ENCODE measurements at regions not wholly inside any gene's neighbourhood (a gene's known extent, or its start where the extent isn't known, plus 50 kb on each side); places are given as distances from the start of the nearest gene placed in this dataset.

DNA sequence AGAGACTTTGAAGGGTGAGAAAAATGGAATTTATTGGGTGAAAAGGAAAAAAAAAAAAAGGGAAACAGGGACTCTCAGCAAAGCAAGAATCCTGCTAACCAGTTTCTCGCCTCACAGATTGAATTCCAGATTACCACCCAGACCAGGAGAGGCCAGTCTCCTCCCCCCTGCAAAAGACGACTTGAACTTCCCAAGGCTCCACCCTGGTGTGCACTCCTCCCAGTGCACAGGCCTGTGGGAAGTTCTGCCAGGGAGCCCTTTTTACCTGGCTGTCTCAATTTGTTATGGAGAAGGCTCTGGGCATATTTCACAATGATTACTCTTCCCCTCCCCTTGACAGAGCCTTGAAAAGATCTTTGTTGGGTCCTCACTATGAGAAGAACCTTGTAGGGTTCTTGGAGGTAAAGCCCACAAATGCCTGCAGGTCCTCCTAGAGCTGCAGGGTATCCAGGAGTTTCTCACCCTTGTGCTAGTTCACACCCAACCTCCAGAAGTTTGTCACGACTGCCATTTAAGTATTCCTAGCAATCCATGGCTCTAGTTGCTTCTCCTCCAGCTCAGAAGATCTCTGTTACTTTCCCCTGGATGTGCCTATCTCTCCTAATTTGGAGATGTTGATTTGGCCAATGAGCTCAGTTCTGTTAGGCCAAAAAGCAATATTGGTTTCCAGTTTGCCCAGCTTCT is 229.8 kb upstream of the TMTC4 start:
- Histone ChIP-seq H3K36me3 (ENCODE audit: control insufficient read depth, insufficient read depth, low read length) (no peaks in the 10 kb centered on the region), H3K27ac (ENCODE audit: extremely low read depth, low read depth, low read length) (no peak overlapping the region), H2AFZ (ENCODE audit: low read depth, low read length) (no peak overlapping the region), H3K9me1 (ENCODE audit: control insufficient read depth, insufficient read depth, low read length) (no peaks in the 10 kb centered on the region), H3K4me3 (no peak overlapping the region), H3K27me3 (ENCODE audit: control insufficient read depth in 2 of 2, insufficient read depth in 2 of 2, low read length in 2 of 2) (no peaks in the 10 kb centered on the region), H3K9ac (ENCODE audit: insufficient read depth in 1 of 2, low read depth in 2 of 2, low read length in 2 of 2) (no peak overlapping the region), H3K4me2 (ENCODE audit: insufficient read depth, low read length) (no peak overlapping the region), H3K9me3 (replicated peaks; ENCODE audit: control insufficient read depth, insufficient read depth, low read depth, low read length) (no peaks in the 10 kb centered on the region), H3K4me1 (replicated peaks in 1 of 2; ENCODE audit: control insufficient read depth in 2 of 2, insufficient read depth in 2 of 2, low read length in 2 of 2) (no peaks in the 10 kb centered on the region), H4K20me1 (replicated peaks; ENCODE audit: control insufficient read depth, insufficient read depth, low read length) (no peaks in the 10 kb centered on the region), H3K79me2 (ENCODE audit: control insufficient read depth, insufficient read depth, low read length) (no peaks in the 10 kb centered on the region)
- intact Hi-C loops (cut with micrococcal nuclease) = no loop called here
- BruUV-seq (replicated peaks) = no TSS peak
- FAIRE-seq = no peak
- CTCF ChIA-PET (ENCODE audit: low intra/inter-chr PET ratio) = no interaction called here
- ATAC-seq = no peak
- WGBS (ENCODE audit: insufficient coverage, low coverage, missing lambda C conversion rate) = 0% methylated on average over 3 of the region's 3 CpGs
- POLR2A ChIA-PET = interaction anchor here (0.6 kb wide), 1 partner anchor 10 kb away, joined by 3 read pairs; no protein-coding TSS in a partner anchor
- no peak for DNase-seq (ENCODE audit: extremely low read depth in 1 of 4, low spot score in 3 of 4)
- in situ Hi-C loops (cut with MboI) = no loop called here
- no peak for TF ChIP-seq SUPT5H (IDR thresholded peaks at IDR 0.05)
- TF ChIP-seq KDM5B (IDR thresholded peaks at IDR 0.05; ENCODE audit: insufficient replicate concordance, low read depth, low read length) = no peak
- no peak for TF ChIP-seq FOXA3 (CRISPR knock-in tag; conservative IDR thresholded peaks at IDR 0.05 in 1 of 2, IDR thresholded peaks at IDR 0.05 in 1 of 2)
- no peak for TF ChIP-seq ZNF717 (CRISPR knock-in tag; IDR thresholded peaks at IDR 0.05)
- TF ChIP-seq KLF10 (CRISPR knock-in tag; IDR thresholded peaks at IDR 0.05) = no peak
- TF ChIP-seq, protein P1, sequence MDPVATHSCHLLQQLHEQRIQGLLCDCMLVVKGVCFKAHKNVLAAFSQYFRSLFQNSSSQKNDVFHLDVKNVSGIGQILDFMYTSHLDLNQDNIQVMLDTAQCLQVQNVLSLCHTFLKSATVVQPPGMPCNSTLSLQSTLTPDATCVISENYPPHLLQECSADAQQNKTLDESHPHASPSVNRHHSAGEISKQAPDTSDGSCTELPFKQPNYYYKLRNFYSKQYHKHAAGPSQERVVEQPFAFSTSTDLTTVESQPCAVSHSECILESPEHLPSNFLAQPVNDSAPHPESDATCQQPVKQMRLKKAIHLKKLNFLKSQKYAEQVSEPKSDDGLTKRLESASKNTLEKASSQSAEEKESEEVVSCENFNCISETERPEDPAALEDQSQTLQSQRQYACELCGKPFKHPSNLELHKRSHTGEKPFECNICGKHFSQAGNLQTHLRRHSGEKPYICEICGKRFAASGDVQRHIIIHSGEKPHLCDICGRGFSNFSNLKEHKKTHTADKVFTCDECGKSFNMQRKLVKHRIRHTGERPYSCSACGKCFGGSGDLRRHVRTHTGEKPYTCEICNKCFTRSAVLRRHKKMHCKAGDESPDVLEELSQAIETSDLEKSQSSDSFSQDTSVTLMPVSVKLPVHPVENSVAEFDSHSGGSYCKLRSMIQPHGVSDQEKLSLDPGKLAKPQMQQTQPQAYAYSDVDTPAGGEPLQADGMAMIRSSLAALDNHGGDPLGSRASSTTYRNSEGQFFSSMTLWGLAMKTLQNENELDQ (CRISPR knock-in tag; IDR thresholded peaks at IDR 0.05; ENCODE audit: borderline replicate concordance) = no peak
- no peak for TF ChIP-seq ZNF561 (CRISPR knock-in tag; conservative IDR thresholded peaks at IDR 0.05)
- TF ChIP-seq, protein P2, sequence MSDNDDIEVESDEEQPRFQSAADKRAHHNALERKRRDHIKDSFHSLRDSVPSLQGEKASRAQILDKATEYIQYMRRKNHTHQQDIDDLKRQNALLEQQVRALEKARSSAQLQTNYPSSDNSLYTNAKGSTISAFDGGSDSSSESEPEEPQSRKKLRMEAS (CRISPR knock-in tag; IDR thresholded peaks at IDR 0.05) = no peak
- TF ChIP-seq, protein P3, sequence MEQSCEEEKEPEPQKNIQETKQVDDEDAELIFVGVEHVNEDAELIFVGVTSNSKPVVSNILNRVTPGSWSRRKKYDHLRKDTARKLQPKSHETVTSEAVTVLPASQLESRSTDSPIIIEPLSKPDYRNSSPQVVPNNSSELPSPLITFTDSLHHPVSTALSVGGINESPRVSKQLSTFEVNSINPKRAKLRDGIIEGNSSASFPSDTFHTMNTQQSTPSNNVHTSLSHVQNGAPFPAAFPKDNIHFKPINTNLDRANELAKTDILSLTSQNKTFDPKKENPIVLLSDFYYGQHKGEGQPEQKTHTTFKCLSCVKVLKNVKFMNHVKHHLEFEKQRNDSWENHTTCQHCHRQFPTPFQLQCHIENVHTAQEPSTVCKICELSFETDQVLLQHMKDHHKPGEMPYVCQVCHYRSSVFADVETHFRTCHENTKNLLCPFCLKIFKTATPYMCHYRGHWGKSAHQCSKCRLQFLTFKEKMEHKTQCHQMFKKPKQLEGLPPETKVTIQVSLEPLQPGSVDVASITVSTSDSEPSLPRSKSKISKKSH (CRISPR knock-in tag; IDR thresholded peaks at IDR 0.05) = no peak
- no peak for TF ChIP-seq BMI1 (IDR thresholded peaks at IDR 0.05; ENCODE audit: low read length)
- no peak for TF ChIP-seq GABPB2 (CRISPR knock-in tag; conservative IDR thresholded peaks at IDR 0.05)
- TF ChIP-seq ZFX (CRISPR knock-in tag; IDR thresholded peaks at IDR 0.05) = no peak
- TF ChIP-seq, protein P4, sequence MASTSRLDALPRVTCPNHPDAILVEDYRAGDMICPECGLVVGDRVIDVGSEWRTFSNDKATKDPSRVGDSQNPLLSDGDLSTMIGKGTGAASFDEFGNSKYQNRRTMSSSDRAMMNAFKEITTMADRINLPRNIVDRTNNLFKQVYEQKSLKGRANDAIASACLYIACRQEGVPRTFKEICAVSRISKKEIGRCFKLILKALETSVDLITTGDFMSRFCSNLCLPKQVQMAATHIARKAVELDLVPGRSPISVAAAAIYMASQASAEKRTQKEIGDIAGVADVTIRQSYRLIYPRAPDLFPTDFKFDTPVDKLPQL (IDR thresholded peaks at IDR 0.05; ENCODE audit: extremely low read depth, insufficient read length) = no peak
- TF ChIP-seq EWSR1 (IDR thresholded peaks at IDR 0.05; ENCODE audit: borderline replicate concordance, low read depth, partially characterized antibody) = no peak
- TF ChIP-seq EP400 (IDR thresholded peaks at IDR 0.05) = no peak
- TF ChIP-seq, protein P5, sequence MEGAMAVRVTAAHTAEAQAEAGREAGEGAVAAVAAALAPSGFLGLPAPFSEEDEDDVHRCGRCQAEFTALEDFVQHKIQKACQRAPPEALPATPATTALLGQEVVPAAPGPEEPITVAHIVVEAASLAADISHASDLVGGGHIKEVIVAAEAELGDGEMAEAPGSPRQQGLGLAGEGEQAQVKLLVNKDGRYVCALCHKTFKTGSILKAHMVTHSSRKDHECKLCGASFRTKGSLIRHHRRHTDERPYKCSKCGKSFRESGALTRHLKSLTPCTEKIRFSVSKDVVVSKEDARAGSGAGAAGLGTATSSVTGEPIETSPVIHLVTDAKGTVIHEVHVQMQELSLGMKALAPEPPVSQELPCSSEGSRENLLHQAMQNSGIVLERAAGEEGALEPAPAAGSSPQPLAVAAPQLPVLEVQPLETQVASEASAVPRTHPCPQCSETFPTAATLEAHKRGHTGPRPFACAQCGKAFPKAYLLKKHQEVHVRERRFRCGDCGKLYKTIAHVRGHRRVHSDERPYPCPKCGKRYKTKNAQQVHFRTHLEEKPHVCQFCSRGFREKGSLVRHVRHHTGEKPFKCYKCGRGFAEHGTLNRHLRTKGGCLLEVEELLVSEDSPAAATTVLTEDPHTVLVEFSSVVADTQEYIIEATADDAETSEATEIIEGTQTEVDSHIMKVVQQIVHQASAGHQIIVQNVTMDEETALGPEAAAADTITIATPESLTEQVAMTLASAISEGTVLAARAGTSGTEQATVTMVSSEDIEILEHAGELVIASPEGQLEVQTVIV (CRISPR knock-in tag; IDR thresholded peaks at IDR 0.05; ENCODE audit: borderline replicate concordance) = no peak
